ENCODE measurements at regions not wholly inside any gene's neighbourhood (a gene's known extent, or its start where the extent isn't known, plus 50 kb on each side); places are given as distances from the start of the nearest gene placed in this dataset.

GRCh38 chr20:40333591-40333990 lies 355.4 kb downstream of the MAFB start:
- Mint-ChIP-seq H3K27me3 (ENCODE audit: low read depth in 3 of 3) (peaks cover 0 to 14% (median 2%) of the 10 kb centered on the region in 3 donors), H3K27ac (peak overlapping the region in 1 of 6 donors; percentile 8), H3K4me1 (no peaks in the 10 kb centered on the region), H3K9me3 (peaks cover 0 to 2% (median 0%) of the 10 kb centered on the region in 6 donors), H3K4me3 (no peak overlapping the region), H3K36me3 (no peaks in the 10 kb centered on the region)
- DNase-seq: no peak

- Mint-ChIP-seq H3K27me3 (ENCODE audit: low read depth in 3 of 3) (peaks cover 0 to 12% (median 7%) of the 10 kb centered on the region in 3 donors), H3K36me3 (no peaks in the 10 kb centered on the region), H3K27ac (no peak overlapping the region), H3K9me3 (peaks cover 0 to 2% (median 0%) of the 10 kb centered on the region in 6 donors), H3K4me3 (no peak overlapping the region), H3K4me1 (no peaks in the 10 kb centered on the region)
- no peak for DNase-seq
Observed at GRCh38 chr20:40331807-40332560, 357.1 kb downstream of the MAFB start.

- Mint-ChIP-seq H3K27me3 (ENCODE audit: low read depth in 3 of 3) (peaks cover 0 to 12% (median 7%) of the 10 kb centered on the region in 3 donors), H3K4me1 (no peaks in the 10 kb centered on the region), H3K4me3 (no peak overlapping the region), H3K36me3 (no peaks in the 10 kb centered on the region), H3K9me3 (peaks cover 0 to 2% (median 0%) of the 10 kb centered on the region in 6 donors), H3K27ac (no peak overlapping the region)
- DNase-seq: no peak
Observed at GRCh38 chr20:40331249-40331648, 357.8 kb downstream of the MAFB start.

- Mint-ChIP-seq H3K36me3 (no peaks in the 10 kb centered on the region), H3K4me1 (no peaks in the 10 kb centered on the region), H3K27ac (no peak overlapping the region), H3K4me3 (no peak overlapping the region), H3K27me3 (ENCODE audit: low read depth in 3 of 3) (peaks cover 0 to 7% (median 2%) of the 10 kb centered on the region in 3 donors), H3K9me3 (peaks cover 0 to 2% (median 0%) of the 10 kb centered on the region in 6 donors)
- no peak for DNase-seq
Observed at GRCh38 chr20:40329321-40329720, 359.7 kb downstream of the MAFB start.

- no peak overlapping the region for H3K4me3 Mint-ChIP-seq
- no peak overlapping the region for H3K27ac Mint-ChIP-seq
- DNase-seq: no peak
- no peaks in the 10 kb centered on the region for H3K4me1 Mint-ChIP-seq
- peaks cover 0 to 5% (median 2%) of the 10 kb centered on the region in 3 donors for H3K27me3 Mint-ChIP-seq (ENCODE audit: low read depth in 3 of 3)
- no peaks in the 10 kb centered on the region for H3K9me3 Mint-ChIP-seq
- no peaks in the 10 kb centered on the region for H3K36me3 Mint-ChIP-seq
Observed at GRCh38 chr20:40326784-40327183, 362.3 kb downstream of the MAFB start.

GRCh38 chr20:40325006-40325568 lies 363.9 kb downstream of the MAFB start:
- DNase-seq: no peak
- H3K4me3 Mint-ChIP-seq: no peak overlapping the region
- H3K27ac Mint-ChIP-seq: no peak overlapping the region
- no peaks in the 10 kb centered on the region for H3K4me1 Mint-ChIP-seq
- H3K36me3 Mint-ChIP-seq: no peaks in the 10 kb centered on the region
- H3K27me3 Mint-ChIP-seq (ENCODE audit: low read depth in 3 of 3): peaks cover 0 to 5% (median 4%) of the 10 kb centered on the region in 3 donors
- no peaks in the 10 kb centered on the region for H3K9me3 Mint-ChIP-seq

GRCh38 chr20:40323361-40323794 lies 365.7 kb downstream of the MAFB start:
- no peaks in the 10 kb centered on the region for H3K9me3 Mint-ChIP-seq
- no peak for DNase-seq
- H3K4me1 Mint-ChIP-seq: no peaks in the 10 kb centered on the region
- H3K27me3 Mint-ChIP-seq (ENCODE audit: low read depth in 3 of 3): peaks cover 0 to 5% (median 4%) of the 10 kb centered on the region in 3 donors
- H3K27ac Mint-ChIP-seq: no peak overlapping the region
- no peaks in the 10 kb centered on the region for H3K36me3 Mint-ChIP-seq
- H3K4me3 Mint-ChIP-seq: no peak overlapping the region

- DNase-seq: no peak
- Mint-ChIP-seq H3K27ac (no peak overlapping the region), H3K27me3 (ENCODE audit: low read depth in 3 of 3) (peaks cover 0 to 4% (median 2%) of the 10 kb centered on the region in 3 donors), H3K36me3 (no peaks in the 10 kb centered on the region), H3K4me3 (no peak overlapping the region), H3K4me1 (no peaks in the 10 kb centered on the region), H3K9me3 (no peaks in the 10 kb centered on the region)
Observed at GRCh38 chr20:40322941-40323340, 366.1 kb downstream of the MAFB start.

GRCh38 chr20:40320517-40321011 lies 368.5 kb downstream of the MAFB start:
- Mint-ChIP-seq H3K36me3 (no peaks in the 10 kb centered on the region), H3K4me3 (no peak overlapping the region), H3K4me1 (no peaks in the 10 kb centered on the region), H3K9me3 (peaks cover 0 to 3% (median 0%) of the 10 kb centered on the region in 6 donors), H3K27me3 (ENCODE audit: low read depth in 3 of 3) (peaks cover 0 to 4% (median 4%) of the 10 kb centered on the region in 3 donors), H3K27ac (no peak overlapping the region)
- DNase-seq: no peak

GRCh38 chr20:40319741-40320516 lies 369.1 kb downstream of the MAFB start:
- Mint-ChIP-seq H3K4me1 (no peaks in the 10 kb centered on the region), H3K36me3 (no peaks in the 10 kb centered on the region), H3K9me3 (peaks cover 0 to 3% (median 0%) of the 10 kb centered on the region in 6 donors), H3K4me3 (no peak overlapping the region), H3K27ac (no peak overlapping the region), H3K27me3 (ENCODE audit: low read depth in 3 of 3) (peaks cover 0 to 4% (median 4%) of the 10 kb centered on the region in 3 donors)
- DNase-seq: no peak

GRCh38 chr20:40319056-40319455 lies 370.0 kb downstream of the MAFB start:
- no peak overlapping the region for H3K27ac Mint-ChIP-seq
- no peaks in the 10 kb centered on the region for H3K4me1 Mint-ChIP-seq
- peaks cover 0 to 4% (median 4%) of the 10 kb centered on the region in 3 donors for H3K27me3 Mint-ChIP-seq (ENCODE audit: low read depth in 3 of 3)
- DNase-seq: no peak
- no peak overlapping the region for H3K4me3 Mint-ChIP-seq
- peaks cover 0 to 3% (median 0%) of the 10 kb centered on the region in 6 donors for H3K9me3 Mint-ChIP-seq
- no peaks in the 10 kb centered on the region for H3K36me3 Mint-ChIP-seq

GRCh38 chr20:40317156-40317790 lies 371.8 kb downstream of the MAFB start:
- Mint-ChIP-seq H3K27me3 (ENCODE audit: low read depth in 3 of 3) (peaks cover 0 to 4% (median 2%) of the 10 kb centered on the region in 3 donors), H3K27ac (no peak overlapping the region), H3K4me1 (no peaks in the 10 kb centered on the region), H3K36me3 (no peaks in the 10 kb centered on the region), H3K4me3 (no peak overlapping the region), H3K9me3 (peaks cover 0 to 3% (median 0%) of the 10 kb centered on the region in 6 donors)
- no peak for DNase-seq

- no peak for DNase-seq
- Mint-ChIP-seq H3K27me3 (ENCODE audit: low read depth in 3 of 3) (peaks cover 2 to 10% (median 4%) of the 10 kb centered on the region in 3 donors), H3K4me3 (no peak overlapping the region), H3K9me3 (peaks cover 0 to 3% (median 0%) of the 10 kb centered on the region in 6 donors), H3K36me3 (no peaks in the 10 kb centered on the region), H3K4me1 (no peaks in the 10 kb centered on the region), H3K27ac (no peak overlapping the region)
Observed at GRCh38 chr20:40314278-40314677, 374.8 kb downstream of the MAFB start.
